ENCODE measurements at regions not wholly inside any gene's neighbourhood (a gene's known extent, or its start where the extent isn't known, plus 50 kb on each side); places are given as distances from the start of the nearest gene placed in this dataset.

DNA sequence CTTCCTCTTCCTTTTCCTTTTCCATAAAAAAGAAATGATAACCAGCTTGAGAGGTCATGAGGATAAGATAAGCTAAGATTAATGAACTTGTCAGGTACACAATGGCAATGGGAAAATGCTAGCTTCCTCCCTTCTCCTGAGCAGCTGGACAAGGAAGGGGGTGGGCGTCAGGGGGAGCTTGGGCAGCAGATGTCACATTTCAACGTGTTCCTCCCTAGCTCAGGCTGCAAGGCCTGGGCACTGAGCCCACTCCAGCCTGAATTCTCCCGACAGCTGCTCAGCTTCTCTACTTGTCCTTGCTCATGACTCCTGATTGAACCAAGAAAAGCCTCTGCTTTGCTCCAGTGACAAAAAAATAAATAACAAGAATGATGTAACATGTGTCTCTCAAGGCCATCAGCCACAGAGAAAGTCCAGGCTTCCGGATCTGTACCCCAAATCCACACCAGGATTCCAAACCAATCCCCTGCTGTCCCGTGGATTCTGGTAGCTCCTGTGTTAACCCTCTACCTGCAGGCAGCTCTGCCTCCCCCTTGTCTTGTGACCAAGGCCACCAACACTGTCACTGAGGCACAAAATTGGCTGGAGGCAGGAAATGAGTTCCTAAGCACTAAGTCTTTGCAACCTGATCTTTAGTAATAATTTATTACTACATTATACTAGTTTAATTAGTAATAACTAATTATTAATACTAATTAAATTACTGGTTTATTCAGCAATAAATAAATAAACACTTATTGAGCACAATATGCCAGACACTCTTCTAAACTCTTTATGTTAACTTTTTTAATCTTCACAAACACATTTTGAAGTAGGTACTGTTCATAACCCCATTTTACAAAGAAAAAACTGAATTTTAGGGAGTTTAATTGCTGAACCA lies 146.5 kb downstream of the CCDC34 start:
- TF ChIP-seq POLR2A (IDR thresholded peaks at IDR 0.05; ENCODE audit: low read depth, low read length) (no peak), POLR2AphosphoS5 (IDR thresholded peaks at IDR 0.05; ENCODE audit: low read depth, low read length) (no peak), TAF1 (IDR thresholded peaks at IDR 0.05; ENCODE audit: low read depth, low read length) (no peak), SPI1 (IDR thresholded peaks at IDR 0.05; ENCODE audit: low read depth, low read length) (no peak), PAX5 (IDR thresholded peaks at IDR 0.05; ENCODE audit: insufficient read depth, low read length, severe bottlenecking) (no peak)

Measured in GM12891 (cell line).